ENCODE measurements at regions not wholly inside any gene's neighbourhood (a gene's known extent, or its start where the extent isn't known, plus 50 kb on each side); places are given as distances from the start of the nearest gene placed in this dataset.

DNA sequence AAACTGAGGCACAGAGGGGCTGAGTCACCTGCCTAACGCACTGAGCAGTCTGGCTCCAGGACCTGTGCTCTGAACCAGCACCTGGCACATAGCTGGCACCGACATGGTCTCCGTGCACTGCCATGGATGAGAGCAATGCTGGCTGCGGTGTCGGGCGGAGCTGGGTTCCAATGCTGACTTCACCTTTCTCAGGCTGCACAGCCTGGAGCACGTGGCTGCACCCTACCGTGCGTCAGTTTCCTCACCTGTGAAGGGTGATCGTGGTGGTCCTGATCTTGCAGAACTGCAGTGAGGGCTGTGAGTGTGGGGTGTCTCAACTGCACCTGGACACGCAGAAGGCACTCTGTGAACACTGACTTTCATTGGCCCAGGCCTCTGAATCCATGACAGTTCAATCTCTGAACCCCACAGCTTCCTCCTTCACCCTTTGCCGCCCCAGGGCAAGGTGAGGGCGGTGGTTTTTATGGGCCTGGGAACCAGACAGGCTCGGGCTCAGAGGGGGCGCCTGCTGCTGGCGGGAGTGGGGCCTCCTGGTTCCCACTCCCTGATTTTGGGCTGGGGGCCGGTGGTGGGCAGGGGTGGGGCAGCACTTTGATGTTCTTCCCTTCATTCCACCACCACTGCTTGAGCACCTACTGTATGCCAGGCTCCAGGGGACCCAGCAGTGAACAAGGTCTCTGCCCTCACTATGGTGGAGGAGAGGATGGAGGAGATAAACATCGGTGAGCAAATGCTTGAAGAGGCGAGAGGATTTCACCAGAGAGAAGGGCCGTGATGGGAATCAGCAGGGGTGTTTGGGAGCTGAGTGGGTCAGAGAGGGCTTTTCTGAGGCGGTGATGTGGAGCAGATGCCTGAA is 102.9 kb downstream of the CEBPB start:
- H3K9me3 ChIP-seq: no peaks in the 10 kb centered on the region
- H3K36me3 ChIP-seq: no peaks in the 10 kb centered on the region
- TF ChIP-seq, protein P1, sequence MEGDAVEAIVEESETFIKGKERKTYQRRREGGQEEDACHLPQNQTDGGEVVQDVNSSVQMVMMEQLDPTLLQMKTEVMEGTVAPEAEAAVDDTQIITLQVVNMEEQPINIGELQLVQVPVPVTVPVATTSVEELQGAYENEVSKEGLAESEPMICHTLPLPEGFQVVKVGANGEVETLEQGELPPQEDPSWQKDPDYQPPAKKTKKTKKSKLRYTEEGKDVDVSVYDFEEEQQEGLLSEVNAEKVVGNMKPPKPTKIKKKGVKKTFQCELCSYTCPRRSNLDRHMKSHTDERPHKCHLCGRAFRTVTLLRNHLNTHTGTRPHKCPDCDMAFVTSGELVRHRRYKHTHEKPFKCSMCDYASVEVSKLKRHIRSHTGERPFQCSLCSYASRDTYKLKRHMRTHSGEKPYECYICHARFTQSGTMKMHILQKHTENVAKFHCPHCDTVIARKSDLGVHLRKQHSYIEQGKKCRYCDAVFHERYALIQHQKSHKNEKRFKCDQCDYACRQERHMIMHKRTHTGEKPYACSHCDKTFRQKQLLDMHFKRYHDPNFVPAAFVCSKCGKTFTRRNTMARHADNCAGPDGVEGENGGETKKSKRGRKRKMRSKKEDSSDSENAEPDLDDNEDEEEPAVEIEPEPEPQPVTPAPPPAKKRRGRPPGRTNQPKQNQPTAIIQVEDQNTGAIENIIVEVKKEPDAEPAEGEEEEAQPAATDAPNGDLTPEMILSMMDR (IDR thresholded peaks at IDR 0.05): no peak
- TF ChIP-seq POLR2A (IDR thresholded peaks at IDR 0.05) (no peak), POLR2AphosphoS5 (IDR thresholded peaks at IDR 0.05; ENCODE audit: insufficient read depth in 1 of 2, low read depth in 1 of 2) (no peak)
- peaks cover 33% of the 10 kb centered on the region for H3K4me1 ChIP-seq
- intact Hi-C loops (cut with DNase I): no loop called here
- peak overlapping the region; percentile 88 for H3K27ac ChIP-seq
- H3K27me3 ChIP-seq: no peaks in the 10 kb centered on the region
- H3K4me3 ChIP-seq: no peak overlapping the region
- DNase-seq (ENCODE audit: extremely low spot score in 2 of 2): no peak

DNA sequence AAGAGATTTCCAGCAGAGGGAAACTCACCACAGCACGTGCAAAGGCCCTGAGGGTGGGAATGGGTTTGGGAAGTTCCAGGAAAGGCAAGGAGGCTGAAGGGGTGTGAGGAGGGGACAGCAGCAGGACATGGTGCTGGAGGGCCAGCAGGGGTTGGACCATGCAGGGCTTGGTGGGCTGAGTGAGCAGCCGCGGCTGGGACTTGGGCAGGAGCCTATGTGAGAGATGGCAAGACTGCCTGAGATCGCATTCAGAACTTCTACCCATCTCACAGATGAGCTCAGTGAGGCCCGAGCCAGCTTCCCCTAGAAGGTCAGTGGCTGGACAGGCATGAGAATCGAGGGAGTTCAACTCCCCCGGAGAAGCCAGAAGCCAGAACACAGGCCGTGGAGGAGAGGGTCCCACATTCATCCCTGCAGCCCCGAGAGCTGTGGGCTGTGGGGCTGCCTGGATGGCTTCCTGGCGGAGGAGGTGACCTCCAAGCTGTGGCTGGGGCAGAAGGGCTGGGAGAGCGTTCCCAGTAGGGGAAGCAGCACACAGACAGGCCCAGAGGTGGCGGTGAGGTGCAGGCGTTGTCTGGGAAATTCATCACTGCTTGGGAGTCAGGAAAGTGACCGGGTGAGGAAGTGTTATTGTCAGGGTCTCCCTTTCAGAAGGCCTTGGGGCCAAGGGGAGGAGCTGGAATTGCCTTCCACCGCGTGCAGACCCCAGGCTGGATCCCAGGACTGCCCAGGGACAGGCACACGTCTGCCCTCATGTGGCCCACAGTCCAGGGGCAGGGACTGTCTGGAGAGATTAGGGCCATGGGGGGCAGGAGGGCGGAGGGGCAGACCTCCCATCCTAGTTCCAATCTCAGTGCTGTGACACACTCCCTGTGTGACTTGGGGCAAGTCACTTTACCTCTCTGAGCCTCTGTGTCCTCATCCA is 103.8 kb downstream of the CEBPB start:
- H3K9me3 ChIP-seq: no peaks in the 10 kb centered on the region
- no peak overlapping the region for H3K4me3 ChIP-seq
- no peak for DNase-seq (ENCODE audit: extremely low spot score in 2 of 2)
- H3K4me1 ChIP-seq: peaks cover 33% of the 10 kb centered on the region
- TF ChIP-seq, protein P1 (IDR thresholded peaks at IDR 0.05): no peak
- TF ChIP-seq POLR2AphosphoS5 (IDR thresholded peaks at IDR 0.05; ENCODE audit: insufficient read depth in 1 of 2, low read depth in 1 of 2) (no peak), POLR2A (IDR thresholded peaks at IDR 0.05) (no peak)
- no peaks in the 10 kb centered on the region for H3K36me3 ChIP-seq
- peak overlapping the region; percentile 88 for H3K27ac ChIP-seq
- H3K27me3 ChIP-seq: no peaks in the 10 kb centered on the region
- intact Hi-C loops (cut with DNase I): no loop called here

DNA sequence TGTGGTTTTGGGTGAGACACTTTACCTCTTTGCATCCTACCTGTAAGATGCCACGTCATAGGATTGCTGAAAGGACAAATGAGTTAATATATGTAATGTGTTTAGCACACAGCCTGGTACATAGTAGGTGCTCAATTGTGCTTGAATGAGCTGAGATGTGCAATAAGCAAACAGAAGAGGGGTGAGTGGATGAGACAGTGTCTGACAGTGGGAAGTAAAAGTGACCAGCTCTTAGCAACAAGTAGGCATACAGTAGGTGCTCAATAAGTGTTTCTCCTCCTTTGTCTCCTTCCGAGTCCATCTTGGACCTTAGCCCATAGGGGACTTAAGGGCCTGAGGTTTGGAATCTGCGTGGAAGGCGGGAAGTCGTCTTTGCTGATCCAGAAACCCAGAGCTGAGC is 104.7 kb downstream of the CEBPB start:
- no peak overlapping the region for H3K4me3 ChIP-seq
- H3K9me3 ChIP-seq: no peaks in the 10 kb centered on the region
- intact Hi-C loops (cut with DNase I): no loop called here
- no peaks in the 10 kb centered on the region for H3K36me3 ChIP-seq
- peak overlapping the region; percentile 88 for H3K27ac ChIP-seq
- H3K4me1 ChIP-seq: peaks cover 33% of the 10 kb centered on the region
- DNase-seq (ENCODE audit: extremely low spot score in 2 of 2): no peak
- no peak for TF ChIP-seq POLR2AphosphoS5 (IDR thresholded peaks at IDR 0.05; ENCODE audit: insufficient read depth in 1 of 2, low read depth in 1 of 2)
- TF ChIP-seq POLR2A (IDR thresholded peaks at IDR 0.05): no peak
- TF ChIP-seq, protein P1 (IDR thresholded peaks at IDR 0.05): no peak
- no peaks in the 10 kb centered on the region for H3K27me3 ChIP-seq

DNA sequence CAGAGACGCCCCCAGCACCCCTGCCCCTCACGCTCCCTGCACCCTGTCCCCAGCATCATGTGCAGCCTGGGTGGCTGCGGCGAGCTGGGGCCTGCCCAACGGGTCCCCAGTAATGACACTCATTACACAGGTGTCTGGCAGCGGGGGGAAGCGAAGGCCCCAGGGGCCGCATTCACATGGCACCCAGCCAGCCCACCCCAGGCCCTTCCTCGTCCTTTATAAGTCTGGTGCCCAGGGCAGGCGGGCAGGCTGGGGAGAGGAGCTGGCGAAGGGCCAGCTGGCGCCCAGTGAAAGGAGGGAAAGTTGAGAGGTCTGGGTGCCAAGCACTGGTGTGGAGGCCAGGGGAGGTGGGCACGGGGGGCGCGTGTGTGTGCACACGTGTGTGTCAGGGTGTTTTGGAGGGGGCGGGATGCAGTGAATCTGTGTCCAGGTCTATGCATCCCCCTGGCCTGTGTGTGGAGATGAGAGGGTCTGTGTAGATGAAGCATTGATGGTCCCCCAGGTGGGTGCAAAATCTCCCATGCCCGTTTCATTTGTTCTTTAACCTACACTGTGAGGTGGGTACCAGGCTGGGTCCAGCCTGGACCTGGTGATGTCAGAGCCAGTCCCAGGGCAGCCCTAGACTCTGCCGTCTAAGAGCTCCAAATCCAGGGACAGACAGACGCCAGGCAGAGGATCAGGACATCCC is 105.3 kb downstream of the CEBPB start:
- no peak for DNase-seq (ENCODE audit: extremely low spot score in 2 of 2)
- Histone ChIP-seq H3K4me1 (peaks cover 33% of the 10 kb centered on the region), H3K9me3 (no peaks in the 10 kb centered on the region), H3K36me3 (no peaks in the 10 kb centered on the region), H3K27me3 (no peaks in the 10 kb centered on the region), H3K4me3 (no peak overlapping the region), H3K27ac (peak overlapping the region; percentile 88)
- TF ChIP-seq, protein P1 (IDR thresholded peaks at IDR 0.05): no peak
- TF ChIP-seq POLR2AphosphoS5 (IDR thresholded peaks at IDR 0.05; ENCODE audit: insufficient read depth in 1 of 2, low read depth in 1 of 2) (no peak), POLR2A (IDR thresholded peaks at IDR 0.05) (no peak)
- intact Hi-C loops (cut with DNase I): no loop called here
